GM23338 (cell line): ENCODE measurements at regions not wholly inside any gene's neighbourhood (a gene's known extent, or its start where the extent isn't known, plus 50 kb on each side); places are given as distances from the start of the nearest gene placed in this dataset.

Source experiments
- CREB1 ChIP-seq: fragments of 250-450 bp; sonication (Bioruptor Pico); IDR thresholded peaks from 2 replicates; pipeline ENCODE4 v1.5.0; 2020; ENCODE audit warnings: low read depth, mild to moderate bottlenecking, moderate library complexity
- CTCF ChIP-seq, 2 experiments: fragments of 200-600 bp in 1 of 2; sonication (generic) in 1 of 2; conservative IDR thresholded peaks; 2 replicates each; pipeline versions ENCODE4 v1.5.1 to v1.6.1; 2016 to 2017; ENCODE audit warnings: antibody characterized with exemption in 2 of 2, low read depth in 2 of 2, mild to moderate bottlenecking in 2 of 2, moderate library complexity in 1 of 2
- ETS1 ChIP-seq: IDR thresholded peaks from 2 replicates; pipeline ENCODE4 v1.6.1; 2016; ENCODE audit warnings: antibody characterized with exemption
- EZH2 ChIP-seq: fragments of 200-600 bp; sonication (generic); IDR thresholded peaks from one replicate; pipeline ENCODE4 v1.8.0; 2017; ENCODE audit warnings: antibody characterized with exemption, mild to moderate bottlenecking, low read depth; ENCODE audit not compliant: unreplicated experiment
- EZH2phosphoT487 ChIP-seq: fragments of 200-600 bp; sonication (generic); IDR thresholded peaks from one replicate; pipeline ENCODE4 v1.8.1; 2018; ENCODE audit warnings: antibody characterized with exemption; ENCODE audit not compliant: unreplicated experiment
- POLR2AphosphoS5 ChIP-seq: IDR thresholded peaks from 2 replicates; pipeline ENCODE4 v1.6.1; 2016; ENCODE audit warnings: antibody characterized with exemption, low read depth
- REST ChIP-seq: IDR thresholded peaks from one replicate; pipeline ENCODE4 v1.6.1; 2018; ENCODE audit warnings: antibody characterized with exemption; ENCODE audit not compliant: unreplicated experiment

- TF ChIP-seq CREB1 (CRISPR knock-in tag): no peak
- no peak for TF ChIP-seq CTCF (conservative IDR thresholded peaks at IDR 0.05; ENCODE audit: low read depth in 2 of 2)
- no peak for TF ChIP-seq EZH2
- TF ChIP-seq POLR2AphosphoS5: no peak
- no peak for TF ChIP-seq ETS1
- no peak for TF ChIP-seq EZH2phosphoT487
- TF ChIP-seq REST: no peak
These were observed 111.2 kb downstream of the SH3TC2 start for GRCh38 chr5:148951612-148952011.
